Liver (tissue), 3 donors: ENCODE measurements at regions not wholly inside any gene's neighbourhood (a gene's known extent, or its start where the extent isn't known, plus 50 kb on each side); places are given as distances from the start of the nearest gene placed in this dataset.

ENCODE experiments used
- ATF3 ChIP-seq: IDR thresholded peaks from 2 replicates; pipeline ENCODE4 v1.6.1; 2016; ENCODE audit warnings: antibody characterized with exemption
- CTCF ChIP-seq: fragments of 150-350 bp; IDR thresholded peaks from 2 replicates; pipeline ENCODE4 v1.5.1; 2017; ENCODE audit warnings: improper control_type of control experiment, low read depth, low read length; ENCODE audit not compliant: missing input control
- EGR1 ChIP-seq, 2 donors: IDR thresholded peaks; 2 replicates each; pipeline ENCODE4 v1.6.1; 2016 to 2018; ENCODE audit warnings: antibody characterized with exemption in 2 of 2, low read depth in 2 of 2
- GABPA ChIP-seq, 2 donors: IDR thresholded peaks in 1 of 2; conservative IDR thresholded peaks in 1 of 2; 2 replicates each; pipeline ENCODE4 v1.6.1; 2016; ENCODE audit warnings: antibody characterized with exemption in 2 of 2, mild to moderate bottlenecking in 1 of 2, moderate library complexity in 1 of 2
- HNF4A ChIP-seq, 2 donors: conservative IDR thresholded peaks; 2 replicates each; pipeline ENCODE4 v1.6.1; 2016; ENCODE audit warnings: antibody characterized with exemption in 2 of 2, mild to moderate bottlenecking in 2 of 2
- MAX ChIP-seq: IDR thresholded peaks from 2 replicates; pipeline ENCODE4 v1.6.1; 2016; ENCODE audit warnings: antibody characterized with exemption
- NR2F2 ChIP-seq: IDR thresholded peaks from 2 replicates; pipeline ENCODE4 v1.6.1; 2016; ENCODE audit warnings: antibody characterized with exemption
- RAD21 ChIP-seq, 2 donors: IDR thresholded peaks; 2 replicates each; pipeline ENCODE4 v1.6.1; 2016; ENCODE audit warnings: antibody characterized with exemption in 2 of 2, mild to moderate bottlenecking in 2 of 2
- REST ChIP-seq: IDR thresholded peaks from 2 replicates; pipeline ENCODE4 v1.6.1; 2016; ENCODE audit warnings: antibody characterized with exemption, mild to moderate bottlenecking
- RXRA ChIP-seq, 2 donors: IDR thresholded peaks; 2 replicates each; pipeline ENCODE4 v1.6.1; 2017 to 2018; ENCODE audit warnings: antibody characterized with exemption in 2 of 2, mild to moderate bottlenecking in 1 of 2
- TAF1 ChIP-seq: conservative IDR thresholded peaks from 2 replicates; pipeline ENCODE4 v1.6.1; 2016; ENCODE audit warnings: antibody characterized with exemption, mild to moderate bottlenecking
- YY1 ChIP-seq: IDR thresholded peaks from 2 replicates; pipeline ENCODE4 v1.6.1; 2016; ENCODE audit warnings: antibody characterized with exemption, mild to moderate bottlenecking
- ZBTB33 ChIP-seq: IDR thresholded peaks from 2 replicates; pipeline ENCODE4 v1.6.1; 2016; ENCODE audit warnings: antibody characterized with exemption
- donor health status: healthy.
- donor health status: healthy.

GRCh38 chr4:41856797-41857196 lies 78.4 kb upstream of the TMEM33 start:
- TF ChIP-seq CTCF = no peak
- TF ChIP-seq YY1 = no peak
- no peak for TF ChIP-seq ATF3
- no peak for TF ChIP-seq ZBTB33
- TF ChIP-seq HNF4A (conservative IDR thresholded peaks at IDR 0.05) = no peak
- no peak for TF ChIP-seq TAF1
- TF ChIP-seq RXRA (IDR thresholded peaks at IDR 0.05) = no peak
- no peak for TF ChIP-seq REST
- TF ChIP-seq RAD21 (IDR thresholded peaks at IDR 0.05) = no peak
- TF ChIP-seq GABPA (IDR thresholded peaks at IDR 0.05 in 1 of 2, conservative IDR thresholded peaks at IDR 0.05 in 1 of 2) = no peak
- TF ChIP-seq EGR1 (IDR thresholded peaks at IDR 0.05; ENCODE audit: low read depth in 2 of 2) = no peak
- no peak for TF ChIP-seq NR2F2
- no peak for TF ChIP-seq MAX
